ENCODE measurements at regions not wholly inside any gene's neighbourhood (a gene's known extent, or its start where the extent isn't known, plus 50 kb on each side); places are given as distances from the start of the nearest gene placed in this dataset.

GRCh38 chr21:24729568-24729967 lies 877.7 kb downstream of the MRPL39 start:
- DNase-seq (ENCODE audit: low spot score) = no peak

GRCh38 chr21:24727803-24728440 lies 879.4 kb downstream of the MRPL39 start:
- no peak for DNase-seq (ENCODE audit: low spot score)

- no peak for DNase-seq (ENCODE audit: low spot score)
Observed at GRCh38 chr21:24716281-24716918, 890.9 kb downstream of the MRPL39 start.

- no peak for DNase-seq (ENCODE audit: low spot score)
Observed at GRCh38 chr21:24714646-24715200, 892.6 kb downstream of the MRPL39 start.

GRCh38 chr21:24705201-24705600 lies 902.1 kb downstream of the MRPL39 start:
- DNase-seq (ENCODE audit: low spot score) = no peak

- no peak for DNase-seq (ENCODE audit: low spot score)
Observed at GRCh38 chr21:24693779-24694178, 913.5 kb downstream of the MRPL39 start.

GRCh38 chr21:24681456-24681855 lies 925.8 kb downstream of the MRPL39 start:
- DNase-seq (ENCODE audit: low spot score) = no peak

GRCh38 chr21:24671901-24672300 lies 935.4 kb downstream of the MRPL39 start:
- no peak for DNase-seq (ENCODE audit: low spot score)

- DNase-seq (ENCODE audit: low spot score) = no peak
Observed at GRCh38 chr21:24658926-24659325, 948.4 kb downstream of the MRPL39 start.

GRCh38 chr21:24658026-24658425 lies 949.3 kb downstream of the MRPL39 start:
- no peak for DNase-seq (ENCODE audit: low spot score)

GRCh38 chr21:24649691-24650090 lies 957.6 kb downstream of the MRPL39 start:
- no peak for DNase-seq (ENCODE audit: low spot score)

GRCh38 chr21:24636696-24637095 lies 970.6 kb downstream of the MRPL39 start:
- no peak for DNase-seq (ENCODE audit: low spot score)

GRCh38 chr21:24634749-24635148 lies 972.5 kb downstream of the MRPL39 start:
- DNase-seq (ENCODE audit: low spot score) = no peak

- DNase-seq (ENCODE audit: low spot score) = no peak
Observed at GRCh38 chr21:24628536-24628935, 978.7 kb downstream of the MRPL39 start.

- no peak for DNase-seq (ENCODE audit: low spot score)
Observed at GRCh38 chr21:24628046-24628445, 979.2 kb downstream of the MRPL39 start.

- DNase-seq (ENCODE audit: low spot score) = no peak
Observed at GRCh38 chr21:24617819-24618218, 989.5 kb downstream of the MRPL39 start.

- no peak for DNase-seq (ENCODE audit: low spot score)
Observed at GRCh38 chr21:24594082-24594481, 1013.2 kb downstream of the MRPL39 start.

GRCh38 chr21:24590261-24590660 lies 1017.0 kb downstream of the MRPL39 start:
- DNase-seq (ENCODE audit: low spot score) = no peak

- DNase-seq (ENCODE audit: low spot score) = no peak
Observed at GRCh38 chr21:24583473-24583872, 1023.8 kb downstream of the MRPL39 start.

GRCh38 chr21:24577301-24577700 lies 1030.0 kb downstream of the MRPL39 start:
- DNase-seq (ENCODE audit: low spot score) = no peak

- DNase-seq (ENCODE audit: low spot score) = no peak
Observed at GRCh38 chr21:24561291-24561690, 1046.0 kb downstream of the MRPL39 start.

- DNase-seq (ENCODE audit: low spot score) = no peak
Observed at GRCh38 chr21:24552491-24552890, 1054.8 kb downstream of the MRPL39 start.

GRCh38 chr21:24545807-24546361 lies 1061.4 kb downstream of the MRPL39 start:
- DNase-seq (ENCODE audit: low spot score) = no peak
